NCI-H2227 treated with DMSO at 0.1 percent for 48 hours (cell line): ENCODE measurements at regions not wholly inside any gene's neighbourhood (a gene's known extent, or its start where the extent isn't known, plus 50 kb on each side); places are given as distances from the start of the nearest gene placed in this dataset.

Experiments
- DNase-seq: peaks from one replicate; lab custom pipeline; 2025; lab: John Stamatoyannopoulos, UW

DNA sequence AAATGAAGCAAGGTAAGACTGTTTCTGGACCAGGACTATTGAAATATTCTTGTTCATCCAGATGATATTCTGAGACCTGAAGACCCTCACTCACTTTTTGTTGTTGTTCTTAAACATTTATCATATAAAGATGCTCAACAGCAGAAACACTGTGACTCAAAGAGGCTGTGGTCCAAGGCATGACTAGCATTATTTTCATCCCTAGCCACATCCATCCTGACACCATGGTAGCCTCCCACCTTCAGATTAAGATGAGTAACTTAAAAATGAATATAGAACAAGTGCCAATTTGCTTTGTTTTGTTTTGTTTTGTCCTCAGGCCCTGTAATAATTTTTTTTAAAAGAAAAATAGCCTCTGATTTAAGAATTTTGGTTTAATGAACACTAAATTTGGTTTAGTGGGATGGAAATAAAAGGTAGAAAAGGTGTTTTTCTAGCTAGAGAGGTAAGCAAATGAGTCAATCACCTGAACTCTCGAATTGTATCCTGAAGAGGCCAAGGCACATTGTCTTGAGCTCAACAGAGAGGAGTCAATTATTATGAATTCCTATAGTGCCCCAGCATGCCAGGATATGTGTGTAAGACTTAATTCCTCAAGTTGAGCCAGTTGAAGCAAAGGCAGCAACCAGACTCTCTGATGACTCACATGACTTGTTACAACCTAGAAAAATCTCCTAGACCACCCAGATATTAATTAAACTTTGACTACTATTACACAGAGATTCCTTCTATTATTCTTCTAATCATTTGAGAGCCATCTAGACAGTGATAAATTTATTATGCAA lies 380.1 kb upstream of the TUSC1 start:
- no peak for DNase-seq

DNA sequence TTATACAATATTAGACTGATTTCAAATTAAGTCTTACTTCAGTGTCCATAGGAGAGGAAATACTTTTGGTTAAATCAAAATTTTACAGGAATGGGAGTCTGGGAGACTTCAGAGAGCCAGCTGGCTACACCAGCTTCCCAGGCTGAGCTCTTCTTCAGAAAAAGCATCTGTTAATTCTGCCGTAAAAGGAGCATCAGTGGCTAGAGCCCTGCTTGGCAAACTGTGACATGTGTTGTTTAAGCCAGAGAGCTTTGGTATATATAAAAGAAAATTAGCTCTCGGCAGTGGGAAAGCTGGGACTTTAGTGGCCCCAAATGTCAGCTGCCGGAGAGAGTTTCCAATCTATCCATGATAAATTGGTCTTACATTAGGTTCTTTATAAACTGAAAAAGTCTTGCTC lies 378.8 kb upstream of the TUSC1 start:
- no peak for DNase-seq

DNA sequence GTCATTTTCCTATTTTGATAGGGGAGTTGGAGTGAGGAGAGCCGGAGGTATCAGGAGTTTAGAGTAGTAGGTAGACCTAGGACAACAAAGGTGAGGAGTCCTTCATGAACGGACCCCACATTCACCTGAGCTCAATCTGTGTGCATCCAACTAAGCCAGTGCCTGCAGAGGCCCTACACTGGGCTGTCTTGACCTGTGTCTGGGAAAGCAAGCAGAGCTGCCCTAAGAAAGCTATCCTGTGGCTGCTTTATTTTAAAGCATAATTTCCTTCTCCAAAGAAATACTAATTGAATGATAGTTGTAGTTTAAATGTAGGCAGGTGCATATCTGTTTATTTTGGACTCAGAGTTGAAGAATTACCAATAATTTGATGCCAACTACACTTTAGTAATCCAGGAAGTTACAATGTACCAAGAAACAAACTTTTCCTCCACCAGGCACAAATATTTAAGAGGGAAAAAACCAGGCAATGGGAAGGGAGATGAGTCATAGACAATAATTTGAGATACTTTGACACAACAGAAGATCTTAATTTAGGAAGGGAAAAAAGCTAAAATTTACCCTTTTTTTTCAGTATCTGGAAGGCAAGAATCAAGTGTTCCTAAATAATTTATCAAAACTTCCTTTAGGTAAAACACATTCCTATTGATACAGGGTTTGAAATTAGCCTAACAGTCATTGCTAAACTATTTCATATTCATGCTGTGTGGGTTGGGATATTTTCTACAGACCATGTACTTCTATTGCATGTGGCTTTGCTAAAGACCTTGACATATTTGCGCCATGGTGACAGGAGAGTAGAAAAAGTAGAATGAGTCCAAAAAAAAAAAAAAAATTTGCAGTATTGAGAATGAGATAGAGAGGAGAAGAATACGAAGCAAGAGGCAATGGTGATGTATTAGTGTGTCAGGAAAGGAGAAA lies 376.6 kb upstream of the TUSC1 start:
- DNase-seq, result no peak

DNA sequence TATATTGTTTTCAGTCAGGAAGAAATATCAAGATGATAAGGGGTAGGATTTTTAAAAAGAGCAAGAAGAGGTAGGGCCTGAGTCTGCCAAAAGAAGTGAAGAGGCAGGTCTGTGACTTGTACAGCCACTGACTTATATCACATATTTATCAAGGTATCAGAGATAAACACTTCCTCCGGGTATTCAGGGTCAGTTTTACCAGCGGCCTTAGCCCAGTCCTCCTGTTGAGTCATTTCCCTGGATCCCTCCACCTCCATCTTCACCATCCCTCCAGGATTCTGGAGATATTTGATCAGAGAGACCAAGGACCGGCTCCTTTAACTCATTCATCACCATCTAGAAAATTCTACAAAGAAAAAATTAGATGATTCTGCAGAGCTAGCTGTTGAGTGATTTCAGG lies 375.7 kb upstream of the TUSC1 start:
- no peak for DNase-seq

DNA sequence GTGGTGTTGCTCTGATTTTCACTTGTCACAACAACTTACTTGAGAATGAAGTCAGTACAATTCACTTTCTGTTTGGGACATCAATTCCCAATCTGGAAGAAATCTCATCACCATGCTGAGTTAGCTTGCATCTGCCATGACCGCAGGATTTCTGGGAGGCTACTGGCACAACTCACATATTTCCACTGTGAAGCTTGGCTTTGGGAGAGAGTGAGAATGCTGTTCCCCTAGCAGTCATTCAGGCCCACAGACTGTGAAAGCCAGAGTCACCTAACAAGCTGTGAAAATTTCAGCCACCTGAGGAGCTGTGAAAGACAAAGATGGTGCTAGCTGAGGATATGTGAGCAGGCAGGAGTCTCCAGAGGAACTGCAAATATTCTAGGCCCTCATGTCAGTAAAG lies 365.2 kb upstream of the TUSC1 start:
- DNase-seq, result no peak

DNA sequence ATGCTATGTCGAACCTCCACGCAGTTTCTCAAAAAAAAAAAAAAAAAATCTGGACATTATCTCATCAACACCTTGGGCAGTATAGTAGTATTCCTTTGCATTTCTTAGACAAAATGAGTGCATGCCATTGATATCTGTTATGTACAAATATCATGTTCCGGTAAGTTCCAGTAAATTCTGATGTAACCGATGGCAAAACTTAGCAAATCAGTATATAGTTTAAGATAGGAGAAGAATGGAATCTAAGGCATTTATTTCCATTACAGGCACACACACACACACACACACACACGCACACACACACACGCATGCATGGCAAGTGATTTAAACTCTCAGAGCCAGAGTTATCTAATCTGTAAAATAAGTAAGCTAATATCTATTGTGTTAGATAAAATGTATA lies 356.5 kb upstream of the TUSC1 start:
- no peak for DNase-seq

DNA sequence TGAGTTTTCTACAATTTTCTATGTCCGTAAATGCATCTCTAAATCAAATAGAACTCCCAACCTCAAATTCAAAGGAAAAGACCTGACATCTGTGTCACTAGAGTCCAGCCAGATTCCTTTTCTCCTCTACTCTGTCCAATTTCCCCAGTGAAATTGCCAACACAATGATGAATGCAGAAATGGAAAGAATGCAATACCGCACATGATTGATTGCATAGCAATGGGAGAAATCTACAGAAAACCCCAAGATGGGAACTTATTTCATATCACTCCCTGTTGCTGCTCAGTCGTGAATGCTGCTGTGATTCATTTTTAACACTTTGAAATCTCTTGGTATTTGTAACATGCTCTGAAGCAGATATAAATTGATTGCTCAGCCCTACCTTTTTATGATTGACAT lies 355.1 kb upstream of the TUSC1 start:
- no peak for DNase-seq

DNA sequence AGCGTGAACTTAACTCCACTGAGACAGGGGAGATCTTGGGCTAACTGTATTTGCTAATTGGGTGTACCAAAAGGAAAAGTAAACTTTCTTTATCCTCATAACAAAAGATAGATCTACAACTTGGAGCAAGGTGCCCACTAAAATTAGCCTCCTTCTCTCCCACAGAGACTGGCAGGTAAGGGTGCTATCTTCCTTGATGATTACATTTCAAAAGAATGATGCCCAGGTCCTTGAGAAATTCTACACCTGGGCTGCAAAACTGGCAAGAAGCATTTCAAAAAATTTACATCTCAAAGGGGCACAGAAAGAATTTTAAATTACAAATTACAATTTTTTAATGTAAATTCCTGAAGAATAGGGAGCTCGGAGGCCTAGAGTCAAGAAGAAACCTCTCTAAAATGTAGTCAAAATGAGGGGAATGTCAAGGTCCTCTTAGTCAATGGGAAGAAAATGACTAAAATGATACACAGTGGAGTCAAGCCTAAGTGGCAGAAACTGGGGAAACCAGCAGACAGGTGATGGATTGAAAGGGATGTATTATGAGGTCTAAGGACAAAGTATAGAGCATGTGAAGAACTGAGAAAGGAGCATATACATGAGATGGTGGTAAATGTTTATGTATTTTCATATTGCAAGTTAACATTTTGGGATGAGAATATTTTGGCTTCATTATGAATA lies 348.3 kb upstream of the TUSC1 start:
- DNase-seq, result no peak

DNA sequence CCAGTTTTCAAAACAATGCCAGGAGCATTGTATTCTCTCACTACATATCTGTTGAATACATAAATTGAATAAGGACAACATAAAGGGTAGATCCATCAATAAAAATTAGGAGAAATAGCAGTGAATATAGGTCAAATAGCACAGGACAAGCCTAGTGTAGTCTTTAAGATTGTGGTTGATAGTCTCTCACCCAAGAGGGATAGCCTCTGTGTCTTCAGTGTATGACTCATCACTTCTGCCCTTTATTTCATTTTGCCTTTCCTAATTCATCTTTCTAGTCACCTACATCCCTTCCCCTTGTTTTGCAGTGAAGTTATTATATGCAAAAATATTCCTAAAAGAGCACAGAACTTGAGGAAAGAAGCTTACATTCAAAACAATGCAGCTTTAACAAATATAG lies 335.0 kb upstream of the TUSC1 start:
- DNase-seq, result no peak

DNA sequence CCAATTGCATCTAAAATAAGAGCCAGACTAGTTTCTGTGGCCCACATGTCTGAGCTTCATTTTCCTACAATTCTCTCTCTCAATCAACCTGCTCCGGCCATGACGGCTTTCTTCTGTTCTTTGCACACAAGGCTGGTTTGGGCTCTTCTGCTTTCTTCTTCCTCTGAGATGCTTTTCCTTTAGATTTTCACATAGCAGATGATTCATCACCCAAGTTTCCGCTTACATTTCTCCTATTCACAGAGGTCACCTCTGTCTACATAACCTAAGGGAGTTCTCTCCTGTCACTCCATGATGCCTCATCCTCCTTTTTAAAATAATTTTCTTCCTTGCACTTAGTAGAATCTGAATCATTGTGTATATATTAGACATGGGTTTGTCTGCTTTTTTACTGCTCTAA lies 334.6 kb upstream of the TUSC1 start:
- no peak for DNase-seq

DNA sequence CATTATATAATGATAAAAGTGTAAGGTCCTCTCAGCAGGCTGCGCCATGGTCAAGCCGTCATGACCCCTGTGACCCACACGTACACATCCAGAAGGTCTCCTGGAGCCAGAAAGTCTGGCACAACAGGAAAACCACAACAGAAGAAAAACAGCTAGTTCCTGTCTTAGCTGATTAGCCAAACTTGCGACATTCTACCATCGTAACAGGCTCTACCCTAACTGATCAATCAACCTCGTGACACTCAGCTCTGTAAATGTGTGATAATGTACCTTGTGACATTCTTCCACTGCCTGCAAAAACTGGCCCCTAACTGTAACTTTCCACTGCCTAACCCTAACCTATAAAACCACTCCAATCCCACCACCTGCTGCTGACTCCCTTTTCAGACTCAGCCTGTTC lies 316.4 kb upstream of the TUSC1 start:
- no peak for DNase-seq

DNA sequence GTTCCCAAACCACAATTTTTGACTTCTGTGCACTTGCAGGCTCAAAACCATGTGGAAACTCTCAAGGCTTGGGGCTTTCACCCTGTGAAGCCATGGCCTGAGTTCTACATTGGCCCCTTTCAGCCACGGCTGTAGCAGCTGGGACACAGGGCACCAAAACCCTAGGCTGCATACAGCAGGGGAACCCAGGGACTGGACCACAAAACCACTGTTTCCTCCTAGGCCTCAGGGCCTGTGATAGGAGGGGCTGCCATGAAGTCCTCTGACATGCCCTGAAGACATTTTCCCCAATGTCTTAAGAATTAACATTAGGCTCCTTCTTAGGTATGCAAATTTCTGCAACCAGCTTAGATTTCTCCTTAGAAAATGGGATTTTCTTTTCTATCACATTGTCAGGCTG lies 312.1 kb upstream of the TUSC1 start:
- no peak for DNase-seq

DNA sequence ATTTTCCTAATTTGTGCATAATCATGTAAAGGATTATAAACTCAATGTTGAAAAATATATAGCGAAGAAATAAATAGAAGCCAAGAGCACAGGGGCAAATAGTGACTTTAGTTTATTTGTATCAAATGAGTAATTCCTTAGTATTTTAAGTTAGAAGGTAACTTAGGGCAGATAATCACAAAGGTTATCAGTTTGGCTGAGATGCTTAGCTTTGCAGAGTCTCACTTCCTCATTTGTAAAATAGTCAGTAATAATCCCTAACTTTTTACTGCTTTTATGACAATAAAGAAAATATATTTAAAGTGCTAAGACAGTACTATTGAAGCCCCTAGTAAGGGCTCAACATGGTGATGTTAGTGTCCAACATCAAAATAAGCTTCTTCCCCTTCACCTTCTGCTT lies 297.4 kb upstream of the TUSC1 start:
- no peak for DNase-seq

DNA sequence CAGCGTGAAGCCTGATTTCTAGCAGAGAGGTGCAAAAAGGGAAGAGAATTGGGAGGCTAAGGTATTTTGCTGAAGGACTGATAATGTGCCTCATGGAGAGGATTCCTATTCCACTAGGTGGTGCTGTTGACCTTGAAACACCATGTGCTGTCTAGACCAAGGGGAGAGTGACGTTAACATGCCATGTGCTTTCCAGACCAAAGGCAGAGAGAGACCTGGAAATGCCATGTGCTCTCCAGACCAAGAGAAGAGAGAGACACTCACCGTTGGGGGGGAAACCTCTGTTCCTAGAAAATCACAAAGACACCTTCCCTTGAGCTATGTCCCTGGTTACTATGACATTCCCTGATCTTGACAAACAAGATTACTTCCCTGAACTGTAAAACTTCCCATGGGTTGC lies 286.0 kb upstream of the TUSC1 start:
- DNase-seq, result no peak

DNA sequence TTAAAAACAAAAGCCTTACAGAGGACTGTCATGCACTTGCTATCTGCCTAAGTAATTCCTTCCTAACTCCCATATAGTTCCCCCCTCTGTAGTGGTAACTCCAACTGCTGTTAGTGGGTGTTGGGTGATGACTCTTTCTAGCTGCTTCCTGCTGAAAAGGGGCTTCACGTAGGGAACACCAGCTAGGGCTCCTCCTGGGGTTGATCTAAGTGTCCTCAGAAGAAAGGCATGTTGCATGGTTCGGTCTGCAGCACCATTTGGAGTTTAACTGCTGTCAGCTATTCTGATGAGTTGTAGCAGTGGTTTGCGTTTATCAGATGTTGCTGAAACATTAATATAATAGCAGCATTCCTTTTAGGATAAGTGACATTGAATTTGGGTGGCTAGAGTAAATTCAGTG lies 281.9 kb upstream of the TUSC1 start:
- no peak for DNase-seq

DNA sequence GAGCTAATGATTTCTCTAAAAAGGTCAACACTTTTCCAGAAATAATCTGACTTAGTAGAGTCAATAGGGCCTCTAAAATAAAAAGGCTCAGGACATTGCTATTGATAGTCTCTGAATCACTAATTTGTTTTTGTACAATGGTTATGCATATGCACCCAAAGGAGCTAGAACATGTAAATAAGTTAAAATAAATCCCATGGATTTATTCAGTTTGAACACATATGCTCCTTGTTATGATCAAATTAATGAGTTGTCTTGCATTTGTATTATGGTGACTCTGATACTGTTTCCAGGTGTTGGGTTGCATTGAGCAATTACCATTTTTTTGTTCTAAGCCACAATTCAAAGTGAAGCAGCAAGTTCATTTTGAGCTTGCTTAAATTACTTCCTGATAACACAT lies 276.0 kb upstream of the TUSC1 start:
- DNase-seq, result no peak

DNA sequence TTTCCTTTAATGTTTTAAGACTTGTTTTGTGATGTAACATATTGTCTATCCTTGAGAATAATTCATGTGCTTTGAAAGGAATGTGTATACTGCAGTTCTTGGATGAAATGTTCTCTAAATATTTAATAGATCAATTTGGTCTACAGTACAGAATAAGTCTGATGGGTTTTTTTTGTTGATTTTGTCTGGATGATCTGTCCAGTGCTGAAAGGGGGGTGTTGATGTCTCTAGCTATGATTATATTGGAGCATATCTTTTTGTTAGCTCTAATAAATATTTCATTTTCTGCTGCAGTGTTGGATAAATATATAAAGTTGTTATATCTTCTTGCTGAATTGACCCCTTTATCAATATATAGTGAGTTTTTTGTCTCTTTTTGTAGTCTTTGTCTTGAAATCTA lies 269.9 kb upstream of the TUSC1 start:
- DNase-seq, result no peak

DNA sequence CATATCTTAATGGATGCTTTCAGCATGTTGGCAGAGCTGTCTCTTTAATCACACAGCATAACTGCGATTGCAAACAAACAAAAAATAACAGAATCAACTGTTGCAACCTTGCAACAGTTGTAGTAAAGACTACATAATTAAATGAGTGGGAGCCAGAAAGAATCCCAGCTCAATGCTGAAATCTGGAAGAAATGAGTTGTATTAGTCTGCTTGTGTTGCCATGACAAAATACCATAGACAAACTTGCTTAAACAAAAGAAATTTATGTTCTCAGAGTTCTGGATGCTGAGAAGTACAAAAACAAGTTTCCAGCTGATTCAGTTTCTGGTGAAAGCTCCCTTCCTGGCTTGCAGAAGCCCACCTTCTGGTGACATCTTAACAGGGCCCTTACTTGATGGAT lies 260.9 kb upstream of the TUSC1 start:
- DNase-seq, result no peak

DNA sequence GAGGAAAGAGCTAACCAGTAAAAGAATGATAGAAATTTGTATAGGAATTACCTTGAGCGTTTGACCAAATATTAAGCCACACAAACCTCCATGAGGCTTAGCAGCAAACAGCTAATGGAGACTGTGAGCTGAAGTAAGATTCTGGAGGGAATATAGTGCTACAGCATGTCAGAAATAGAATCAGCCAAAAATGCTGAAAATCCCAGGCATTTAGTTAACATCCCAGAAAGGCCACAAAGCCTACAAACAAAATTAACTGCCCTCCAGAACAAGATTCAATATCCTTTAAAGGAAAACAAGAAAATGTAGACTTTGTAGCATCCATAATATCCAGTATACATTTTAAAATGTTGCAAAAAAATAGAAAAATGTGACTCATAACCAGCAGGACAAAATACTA lies 257.8 kb upstream of the TUSC1 start:
- DNase-seq, result no peak

DNA sequence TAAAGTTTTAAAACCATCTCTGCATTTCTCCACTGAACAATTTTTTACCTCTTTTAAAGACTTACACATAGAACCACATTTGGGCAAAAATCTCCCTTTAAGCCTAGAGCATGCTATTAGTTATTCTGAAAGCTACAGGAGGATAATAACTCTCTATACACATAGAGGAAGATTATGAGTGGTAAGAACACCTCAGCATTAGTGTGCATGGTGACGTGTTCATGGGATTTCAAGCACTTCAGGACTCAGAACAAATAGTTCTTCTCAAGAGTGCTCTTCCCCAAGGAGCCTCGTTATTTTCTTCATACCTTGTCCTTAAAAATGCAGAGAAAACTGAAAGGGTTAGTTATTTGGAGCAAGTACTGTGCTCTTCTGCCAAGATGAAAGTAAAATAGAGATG lies 256.9 kb upstream of the TUSC1 start:
- DNase-seq, result no peak

DNA sequence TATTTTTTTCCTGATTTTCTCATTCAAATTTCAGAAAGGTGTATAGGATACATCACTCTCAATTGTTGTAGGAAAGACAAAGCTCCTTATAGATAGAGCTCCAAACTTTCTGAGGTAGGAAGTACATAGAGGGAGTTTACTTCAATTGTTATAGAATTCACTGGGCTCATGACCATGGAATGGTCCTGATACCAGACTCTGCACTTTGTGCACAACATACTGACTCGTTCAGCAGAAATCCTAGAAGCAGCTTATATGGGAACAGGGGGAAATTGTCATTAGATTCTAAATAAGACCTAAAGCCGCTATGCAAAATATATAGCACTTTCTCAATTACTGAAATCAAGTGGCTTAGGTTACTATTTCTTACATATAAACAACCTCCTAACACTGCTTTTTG lies 240.5 kb upstream of the TUSC1 start:
- DNase-seq, result no peak

DNA sequence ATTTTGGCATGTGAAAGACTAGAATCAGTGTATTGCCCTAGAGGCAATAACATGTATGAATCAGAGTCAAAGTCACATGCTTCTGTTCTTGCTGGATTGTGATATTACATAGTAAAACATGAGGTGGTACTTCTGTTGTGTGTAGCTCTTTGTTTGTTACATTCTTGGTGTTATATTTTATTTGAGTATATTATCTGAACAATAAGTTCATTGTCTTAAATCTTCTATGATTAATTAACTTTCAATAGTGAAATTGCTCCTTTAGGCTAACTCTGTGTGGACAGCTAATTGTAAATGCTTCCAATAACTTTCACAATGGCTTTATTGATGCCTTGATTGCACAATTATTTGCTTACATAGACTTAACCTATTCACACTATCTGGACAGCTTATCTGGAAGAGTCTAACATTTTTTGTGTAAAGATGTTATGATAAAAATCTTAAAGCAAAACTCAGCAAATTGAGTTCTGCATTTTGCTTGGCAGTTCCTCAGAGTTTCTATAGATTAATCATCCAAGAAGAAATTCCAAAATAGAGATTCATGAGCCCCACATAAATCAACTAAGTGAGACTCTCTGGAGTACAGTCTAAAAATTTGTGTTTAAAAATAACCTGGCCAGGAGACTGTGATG lies 239.6 kb upstream of the TUSC1 start:
- DNase-seq, result no peak
